ENCODE measurements at regions not wholly inside any gene's neighbourhood (a gene's known extent, or its start where the extent isn't known, plus 50 kb on each side); places are given as distances from the start of the nearest gene placed in this dataset.
"Not testable (repeated sequence)": the region's sequence is repeated elsewhere in the genome, so short reads cannot be mapped to it uniquely, and the experiment has no call there.

GRCh38 chr17:16867545-16867944 lies 104.4 kb downstream of the TNFRSF13B start:
- TF ChIP-seq EZH2 (IDR thresholded peaks at IDR 0.05; ENCODE audit: insufficient read depth, poor library complexity, severe bottlenecking); EZH2phosphoT487 (IDR thresholded peaks at IDR 0.05; ENCODE audit: insufficient read depth, low read depth): not testable (repeated sequence)
